ENCODE measurements at regions not wholly inside any gene's neighbourhood (a gene's known extent, or its start where the extent isn't known, plus 50 kb on each side); places are given as distances from the start of the nearest gene placed in this dataset.

DNA sequence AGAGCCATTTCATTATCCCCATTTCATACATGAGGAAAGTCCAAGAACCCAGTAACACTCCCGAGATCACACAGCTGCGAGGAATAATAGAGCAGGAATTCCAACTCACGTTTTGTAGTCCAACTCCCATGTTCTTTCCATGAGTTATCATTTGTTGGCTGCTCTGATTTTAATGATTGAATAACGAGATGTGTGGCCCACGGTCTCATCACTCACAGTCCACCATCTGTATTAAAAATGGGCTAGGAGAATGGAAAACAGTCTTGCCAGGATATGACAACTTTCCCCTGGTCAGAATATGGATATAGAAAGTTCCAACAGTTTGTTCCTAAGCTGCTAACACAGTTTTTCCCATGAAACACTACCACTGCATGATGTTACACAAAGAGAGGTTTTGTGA, 147.5 kb downstream of the METTL4 start:
- H3K4me1 ChIP-seq (ENCODE audit: control insufficient read depth in 2 of 3, insufficient read depth in 2 of 3, low read depth in 1 of 3, low read length in 3 of 3), result no peaks in the 10 kb centered on the region

GRCh38 chr18:2424420-2424819, 146.9 kb downstream of the METTL4 start:
- no peak overlapping the region for H3K4me3 ChIP-seq (ENCODE audit: low read length in 3 of 3)
- FAIRE-seq (no peak), DNase-seq (no peak)
- H3K27ac ChIP-seq (ENCODE audit: low read depth in 2 of 2, low read length in 2 of 2), result no peak overlapping the region
- H3K9me3 ChIP-seq (ENCODE audit: control insufficient read depth in 2 of 3, insufficient read depth in 1 of 3, low read length in 3 of 3), result no peaks in the 10 kb centered on the region
- no peaks in the 10 kb centered on the region for H3K27me3 ChIP-seq (ENCODE audit: control insufficient read depth, insufficient read depth, low read length)
- H3K9ac ChIP-seq (ENCODE audit: low read length in 3 of 3), result no peak overlapping the region
- no peak for TF ChIP-seq CTCF (IDR thresholded peaks at IDR 0.05; ENCODE audit: borderline replicate concordance, extremely low read depth, insufficient read depth)
- intact Hi-C loops (cut with DNase I), result no loop called here
- H3K4me1 ChIP-seq (ENCODE audit: control insufficient read depth in 2 of 3, insufficient read depth in 2 of 3, low read depth in 1 of 3, low read length in 3 of 3), result no peaks in the 10 kb centered on the region
- H3K36me3 ChIP-seq (ENCODE audit: control insufficient read depth in 2 of 3, insufficient read depth in 3 of 3, low read length in 3 of 3), result no peaks in the 10 kb centered on the region

More for the DNA sequence above, 147.5 kb downstream of the METTL4 start:
- FAIRE-seq (no peak), DNase-seq (no peak)
- no peak overlapping the region for H3K27ac ChIP-seq (ENCODE audit: low read depth in 2 of 2, low read length in 2 of 2)
- H3K27me3 ChIP-seq (ENCODE audit: control insufficient read depth, insufficient read depth, low read length), result no peaks in the 10 kb centered on the region
- no peaks in the 10 kb centered on the region for H3K36me3 ChIP-seq (ENCODE audit: control insufficient read depth in 2 of 3, insufficient read depth in 3 of 3, low read length in 3 of 3)
- TF ChIP-seq CTCF (IDR thresholded peaks at IDR 0.05; ENCODE audit: borderline replicate concordance, extremely low read depth, insufficient read depth), result no peak
- H3K9ac ChIP-seq (ENCODE audit: low read length in 3 of 3), result no peak overlapping the region
- H3K4me3 ChIP-seq (ENCODE audit: low read length in 3 of 3), result no peak overlapping the region
- intact Hi-C loops (cut with DNase I), result no loop called here
- H3K9me3 ChIP-seq (ENCODE audit: control insufficient read depth in 2 of 3, insufficient read depth in 1 of 3, low read length in 3 of 3), result no peaks in the 10 kb centered on the region

DNA sequence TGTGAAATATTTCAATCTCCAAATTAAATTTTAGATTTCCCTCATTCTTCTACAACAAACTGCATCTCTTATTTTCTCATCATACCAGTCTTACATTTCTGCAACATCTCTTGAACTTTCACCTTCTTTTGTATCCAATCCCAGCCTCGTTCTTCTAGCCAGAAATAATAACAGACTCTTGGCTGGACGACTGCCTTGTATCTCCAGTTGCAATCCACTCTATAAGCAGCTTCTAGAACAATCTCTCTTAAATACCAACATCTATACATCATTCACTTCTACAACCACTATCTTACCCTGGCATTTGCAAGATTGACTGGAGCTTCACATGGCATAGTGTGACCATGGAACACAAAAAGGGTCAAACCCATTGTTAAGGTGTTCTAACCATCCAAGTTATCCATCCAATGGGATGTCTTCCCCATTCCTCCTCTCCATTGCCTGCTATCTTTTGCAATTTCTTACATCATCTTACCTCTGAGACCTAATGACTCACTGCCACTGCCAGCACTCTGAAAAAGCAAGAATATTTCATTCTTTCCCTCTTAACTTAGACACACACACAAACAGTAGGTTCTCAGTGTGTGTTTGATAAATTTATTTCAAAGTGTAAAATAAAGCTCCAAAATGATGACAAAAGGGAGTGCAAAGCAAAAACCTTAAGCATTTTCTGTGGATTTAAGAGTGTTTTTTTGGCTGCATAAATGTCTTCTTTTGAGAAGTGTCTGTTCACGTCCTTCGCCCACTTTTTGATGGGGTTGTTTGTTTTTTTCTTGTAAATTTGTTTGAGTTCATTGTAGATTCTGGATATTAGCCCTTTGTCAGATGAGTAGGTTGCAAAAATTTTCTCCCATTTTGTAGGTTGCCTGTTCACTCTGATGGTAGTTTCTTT, 145.6 kb downstream of the METTL4 start:
- FAIRE-seq, result no peak
- Histone ChIP-seq H3K9ac (ENCODE audit: low read length in 3 of 3) (no peak overlapping the region), H3K27me3 (ENCODE audit: control insufficient read depth, insufficient read depth, low read length) (no peaks in the 10 kb centered on the region), H3K9me3 (ENCODE audit: control insufficient read depth in 2 of 3, insufficient read depth in 1 of 3, low read length in 3 of 3) (peaks cover 0 to 3% (median 0%) of the 10 kb centered on the region in 3 donors), H3K4me1 (ENCODE audit: control insufficient read depth in 2 of 3, insufficient read depth in 2 of 3, low read depth in 1 of 3, low read length in 3 of 3) (no peaks in the 10 kb centered on the region), H3K27ac (ENCODE audit: low read depth in 2 of 2, low read length in 2 of 2) (no peak overlapping the region), H3K4me3 (ENCODE audit: low read length in 3 of 3) (no peak overlapping the region), H3K36me3 (ENCODE audit: control insufficient read depth in 2 of 3, insufficient read depth in 3 of 3, low read length in 3 of 3) (no peaks in the 10 kb centered on the region)
- no peak for TF ChIP-seq CTCF (IDR thresholded peaks at IDR 0.05; ENCODE audit: borderline replicate concordance, extremely low read depth, insufficient read depth)
- intact Hi-C loops (cut with DNase I), result no loop called here
- no peak for DNase-seq

Data from kidney (tissue), 13 donors.